Panc1 (cell line): ENCODE measurements at regions not wholly inside any gene's neighbourhood (a gene's known extent, or its start where the extent isn't known, plus 50 kb on each side); places are given as distances from the start of the nearest gene placed in this dataset.

Experiments used
- SIN3A ChIP-seq: IDR thresholded peaks from 2 replicates; pipeline ENCODE4 v1.6.1; 2012; ENCODE audit warnings: low read depth, mild to moderate bottlenecking, low read length, moderate library complexity, borderline replicate concordance; ENCODE audit not compliant: insufficient read depth
- TF ChIP-seq, protein P1 (sequence below): fragments of 450-650 bp; IDR thresholded peaks from 2 replicates; pipeline ENCODE4 v1.5.1; 2017; ENCODE audit warnings: mild to moderate bottlenecking

DNA sequence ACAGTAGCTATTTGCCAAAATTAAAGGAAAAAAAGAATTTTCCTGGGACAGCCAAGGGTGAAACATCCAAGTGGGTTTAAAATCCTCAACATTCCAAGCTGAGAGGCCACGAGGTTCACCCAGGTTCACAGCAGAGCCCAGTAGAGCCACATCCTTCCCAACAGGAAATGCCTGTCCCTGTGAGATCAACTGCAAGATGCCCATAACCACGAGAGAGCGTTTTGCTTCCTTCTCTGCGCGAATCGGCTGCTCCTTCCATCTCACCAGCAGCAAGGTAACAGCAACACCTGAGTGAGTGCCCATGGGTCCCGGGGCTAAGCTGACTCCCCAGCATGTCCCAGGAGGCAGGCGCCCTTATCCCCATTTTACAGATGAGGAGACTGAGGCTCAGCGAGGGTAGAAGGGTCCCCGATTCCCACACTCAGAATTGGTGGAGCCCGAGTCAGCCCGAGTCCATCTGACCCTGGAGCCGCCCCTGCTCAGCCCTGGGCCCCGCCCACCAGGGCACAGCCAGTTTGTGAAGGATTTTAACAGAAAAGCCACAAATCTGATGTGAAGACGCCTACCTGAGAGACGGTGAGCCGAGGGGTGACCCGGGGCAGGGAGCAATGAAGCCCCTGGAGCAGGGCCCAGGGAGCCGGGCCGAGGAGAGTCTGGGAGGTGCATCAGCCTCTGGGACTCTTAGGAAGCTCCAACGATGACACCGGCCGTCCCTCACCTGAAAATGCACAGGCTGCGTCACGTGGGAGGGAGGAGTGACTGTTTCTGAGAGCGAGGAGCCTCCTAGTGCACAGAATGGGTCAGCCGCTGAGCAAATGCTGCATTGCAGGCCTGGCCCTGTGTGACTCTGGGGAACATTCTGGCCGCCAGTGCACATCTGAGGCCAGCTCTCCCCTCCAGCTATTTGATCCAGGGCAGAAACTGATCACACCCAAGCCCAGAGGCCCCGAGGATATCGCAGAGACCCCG is 236.9 kb upstream of the SFSWAP start:
- no peak for TF ChIP-seq SIN3A
- TF ChIP-seq, protein P1, sequence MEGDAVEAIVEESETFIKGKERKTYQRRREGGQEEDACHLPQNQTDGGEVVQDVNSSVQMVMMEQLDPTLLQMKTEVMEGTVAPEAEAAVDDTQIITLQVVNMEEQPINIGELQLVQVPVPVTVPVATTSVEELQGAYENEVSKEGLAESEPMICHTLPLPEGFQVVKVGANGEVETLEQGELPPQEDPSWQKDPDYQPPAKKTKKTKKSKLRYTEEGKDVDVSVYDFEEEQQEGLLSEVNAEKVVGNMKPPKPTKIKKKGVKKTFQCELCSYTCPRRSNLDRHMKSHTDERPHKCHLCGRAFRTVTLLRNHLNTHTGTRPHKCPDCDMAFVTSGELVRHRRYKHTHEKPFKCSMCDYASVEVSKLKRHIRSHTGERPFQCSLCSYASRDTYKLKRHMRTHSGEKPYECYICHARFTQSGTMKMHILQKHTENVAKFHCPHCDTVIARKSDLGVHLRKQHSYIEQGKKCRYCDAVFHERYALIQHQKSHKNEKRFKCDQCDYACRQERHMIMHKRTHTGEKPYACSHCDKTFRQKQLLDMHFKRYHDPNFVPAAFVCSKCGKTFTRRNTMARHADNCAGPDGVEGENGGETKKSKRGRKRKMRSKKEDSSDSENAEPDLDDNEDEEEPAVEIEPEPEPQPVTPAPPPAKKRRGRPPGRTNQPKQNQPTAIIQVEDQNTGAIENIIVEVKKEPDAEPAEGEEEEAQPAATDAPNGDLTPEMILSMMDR, result no peak
